C4-2B (cell line): ENCODE measurements at regions not wholly inside any gene's neighbourhood (a gene's known extent, or its start where the extent isn't known, plus 50 kb on each side); places are given as distances from the start of the nearest gene placed in this dataset.

Experiments
- H3K27ac ChIP-seq: fragments of 450-650 bp; 2 replicates; pipeline ENCODE4 v1.5.1; 2017
- CTCF ChIP-seq: fragments of 450-650 bp; conservative IDR thresholded peaks from 2 replicates; pipeline ENCODE4 v1.5.1; 2017; ENCODE audit warnings: mild to moderate bottlenecking
- ZFX ChIP-seq: fragments of 450-650 bp; IDR thresholded peaks from 2 replicates; pipeline ENCODE4 v1.6.1; 2017

DNA sequence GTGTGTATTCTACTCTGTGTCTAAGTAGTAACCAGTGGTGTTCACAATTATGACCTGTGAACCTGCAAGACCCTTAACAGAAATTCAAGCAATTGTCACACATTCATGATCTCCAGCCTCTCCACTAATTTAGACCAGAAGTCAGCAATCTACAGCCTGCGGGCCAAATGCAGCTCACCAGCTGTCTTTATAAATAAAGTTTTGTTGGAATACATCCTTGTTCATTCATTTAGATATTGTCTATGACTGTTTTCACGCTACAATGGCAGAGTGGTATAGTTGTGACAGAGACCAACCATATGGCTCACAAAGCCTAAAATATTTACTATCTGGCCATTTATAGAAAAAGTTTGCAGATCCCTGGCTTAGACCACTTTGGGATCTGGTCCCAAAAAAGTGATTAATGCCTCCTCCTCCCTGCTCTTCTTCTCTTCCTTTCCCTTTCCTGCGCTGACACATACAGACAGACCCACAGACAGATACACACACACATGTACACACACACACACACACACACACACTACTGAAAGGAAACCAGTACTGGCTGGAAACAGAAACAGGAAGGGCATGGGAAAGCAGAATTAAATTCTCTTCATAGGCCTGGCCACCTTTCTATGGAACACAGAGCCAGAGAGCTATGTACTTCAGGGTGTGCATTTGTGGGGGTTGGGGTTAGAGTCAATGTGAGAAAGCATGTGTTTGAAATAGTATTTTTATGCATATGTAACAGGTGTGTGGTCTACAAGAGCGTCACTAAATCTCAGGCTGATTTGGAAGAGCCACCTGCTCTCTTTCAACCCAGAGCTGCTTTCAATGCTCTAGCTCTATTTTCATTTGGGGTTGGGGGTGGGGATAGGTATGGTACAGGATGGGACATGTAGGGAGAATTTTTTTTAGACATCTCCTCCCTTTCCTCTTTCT is 49.7 kb upstream of the TMEM164 start:
- H3K27ac ChIP-seq: no peak overlapping the region
- no peak for TF ChIP-seq ZFX
- TF ChIP-seq CTCF: no peak
